GM21515 (cell line): ENCODE measurements at regions not wholly inside any gene's neighbourhood (a gene's known extent, or its start where the extent isn't known, plus 50 kb on each side); places are given as distances from the start of the nearest gene placed in this dataset.
"Not testable (repeated sequence)": the region's sequence is repeated elsewhere in the genome, so short reads cannot be mapped to it uniquely, and the experiment has no call there.

Source experiments
- ATAC-seq: cut with Tn5 transposase; IDR thresholded peaks from one replicate; pipeline ENCODE4 v1.9.1; 2021; ENCODE audit not compliant: unreplicated experiment

- not testable (repeated sequence) for ATAC-seq
Measured at GRCh38 chr16:10272250-10272854, 90.1 kb upstream of the GRIN2A start.

- ATAC-seq = peak; percentile 82
Measured at GRCh38 chr16:10275214-10275996, 93.2 kb upstream of the GRIN2A start.

GRCh38 chr16:10277597-10277996 lies 95.4 kb upstream of the GRIN2A start:
- no peak for ATAC-seq

GRCh38 chr16:10280262-10281170 lies 98.3 kb upstream of the GRIN2A start:
- no peak for ATAC-seq

GRCh38 chr16:10282367-10282766 lies 100.1 kb upstream of the GRIN2A start:
- no peak for ATAC-seq

- ATAC-seq = not testable (repeated sequence)
Measured at GRCh38 chr16:10283246-10283645, 101.0 kb upstream of the GRIN2A start.

- not testable (repeated sequence) for ATAC-seq
Measured at GRCh38 chr16:10290467-10291105, 95.3 kb upstream of the ATF7IP2 start.

GRCh38 chr16:10292197-10292596 lies 93.7 kb upstream of the ATF7IP2 start:
- ATAC-seq = not testable (repeated sequence)

GRCh38 chr16:10292976-10293375 lies 92.9 kb upstream of the ATF7IP2 start:
- not testable (repeated sequence) for ATAC-seq

GRCh38 chr16:10294153-10294552 lies 91.7 kb upstream of the ATF7IP2 start:
- ATAC-seq = not testable (repeated sequence)

DNA sequence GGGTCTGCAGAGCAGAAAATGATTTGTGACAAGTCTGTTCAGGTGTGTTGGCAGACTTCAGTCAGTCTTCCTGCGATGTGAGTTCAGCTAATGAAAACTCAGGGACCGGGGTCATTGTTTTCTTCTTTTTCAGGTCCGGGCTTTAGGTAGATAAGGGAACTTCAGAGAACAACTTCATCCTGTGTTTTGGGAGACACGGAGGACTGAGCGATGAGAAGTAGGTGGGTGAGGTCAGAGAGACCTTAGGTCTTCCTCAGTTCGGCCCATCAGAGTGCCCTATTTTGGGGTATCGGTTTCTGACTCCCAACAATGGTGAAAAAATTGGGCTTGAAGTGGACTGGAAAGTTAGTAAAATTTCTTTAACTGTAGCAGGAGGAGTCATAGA lies 88.9 kb upstream of the ATF7IP2 start:
- peak; percentile 37 for ATAC-seq

DNA sequence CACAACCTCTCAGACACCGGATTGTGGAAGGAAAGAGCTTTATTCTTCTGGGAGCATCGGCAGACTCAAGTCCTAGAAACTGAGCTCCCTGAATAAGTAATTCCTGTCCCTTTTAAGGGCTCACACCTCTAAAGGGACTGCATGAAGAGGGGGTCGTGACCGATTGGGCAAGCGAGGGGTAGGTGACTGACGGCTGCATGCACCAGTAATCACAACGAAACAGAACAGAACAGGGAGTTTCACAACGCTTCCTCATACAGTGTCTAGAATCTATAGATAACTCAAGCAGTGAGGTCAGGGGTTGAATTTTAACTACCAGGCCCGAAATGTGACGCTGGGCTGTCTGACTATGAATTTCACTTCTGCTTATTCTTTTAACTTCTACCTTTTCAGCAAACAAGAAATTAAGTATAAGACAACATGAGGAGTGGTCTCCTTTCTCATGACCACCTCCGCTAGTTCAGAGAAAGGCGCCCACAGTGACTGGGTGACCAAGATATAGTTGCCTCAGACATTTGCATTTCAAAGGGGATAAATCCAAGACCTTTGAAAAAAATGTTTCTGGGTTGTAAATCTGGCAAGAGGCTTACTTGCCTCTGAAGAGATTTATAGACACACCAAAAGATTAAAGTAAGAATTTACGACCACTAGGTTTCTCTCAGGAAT lies 88.4 kb upstream of the ATF7IP2 start:
- peak; percentile 92 for ATAC-seq

DNA sequence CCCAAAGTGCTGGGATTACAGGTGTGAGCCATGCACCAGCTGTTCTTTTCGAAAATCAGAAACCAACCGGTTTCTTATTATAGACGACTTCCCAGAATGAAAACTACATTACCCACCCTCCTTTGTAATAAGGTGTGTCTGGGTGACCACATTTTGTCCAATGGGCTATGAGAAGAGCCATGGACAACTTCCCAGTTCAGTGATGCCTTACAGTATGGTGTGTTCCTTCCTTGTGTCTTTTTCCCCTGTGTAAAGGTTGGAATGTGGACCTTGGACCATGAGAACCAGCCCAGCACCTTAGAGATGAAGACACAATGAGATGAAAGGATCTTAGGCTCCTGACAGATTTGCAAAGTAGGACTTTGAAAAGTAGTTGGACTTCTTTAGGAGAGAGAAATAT lies 85.0 kb upstream of the ATF7IP2 start:
- ATAC-seq = no peak

DNA sequence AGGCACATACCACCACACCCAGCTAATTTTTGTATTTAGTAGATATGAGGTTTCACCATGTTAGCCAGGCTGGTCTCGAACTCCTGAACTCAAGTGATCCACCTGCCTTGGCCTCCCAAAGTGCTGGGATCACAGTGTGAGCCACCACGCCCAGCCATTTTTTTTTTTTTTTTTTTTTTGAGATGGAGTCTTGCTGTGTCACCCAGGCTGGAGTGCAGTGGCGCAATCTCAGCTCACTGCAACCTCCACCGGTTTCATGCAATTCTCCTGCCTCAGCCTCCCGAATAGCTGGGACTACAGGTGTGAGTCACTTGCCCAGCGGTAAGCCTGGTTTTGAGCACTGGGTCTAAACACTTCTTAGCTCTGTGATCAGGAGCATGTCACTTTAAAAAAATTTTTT lies 84.3 kb upstream of the ATF7IP2 start:
- ATAC-seq = not testable (repeated sequence)

DNA sequence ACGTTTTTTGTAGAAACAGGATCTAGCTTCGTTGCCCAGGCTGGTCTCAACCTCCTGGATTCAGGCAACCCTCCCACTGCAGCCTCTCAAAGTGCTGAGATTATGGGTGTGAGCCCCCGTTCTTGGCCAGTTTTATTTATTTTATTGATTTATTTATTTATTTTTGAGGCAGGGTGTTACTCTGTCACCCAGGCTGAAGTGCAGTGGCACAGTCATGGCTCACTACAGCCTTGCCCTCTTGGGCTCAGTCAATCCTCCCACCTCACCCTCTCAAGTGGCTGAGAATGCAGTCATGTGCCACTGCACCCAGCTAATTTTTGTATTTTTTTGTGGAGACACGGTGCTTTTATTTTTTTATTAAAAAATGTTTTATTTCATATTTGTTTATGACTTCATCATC lies 79.9 kb upstream of the ATF7IP2 start:
- ATAC-seq = no peak

DNA sequence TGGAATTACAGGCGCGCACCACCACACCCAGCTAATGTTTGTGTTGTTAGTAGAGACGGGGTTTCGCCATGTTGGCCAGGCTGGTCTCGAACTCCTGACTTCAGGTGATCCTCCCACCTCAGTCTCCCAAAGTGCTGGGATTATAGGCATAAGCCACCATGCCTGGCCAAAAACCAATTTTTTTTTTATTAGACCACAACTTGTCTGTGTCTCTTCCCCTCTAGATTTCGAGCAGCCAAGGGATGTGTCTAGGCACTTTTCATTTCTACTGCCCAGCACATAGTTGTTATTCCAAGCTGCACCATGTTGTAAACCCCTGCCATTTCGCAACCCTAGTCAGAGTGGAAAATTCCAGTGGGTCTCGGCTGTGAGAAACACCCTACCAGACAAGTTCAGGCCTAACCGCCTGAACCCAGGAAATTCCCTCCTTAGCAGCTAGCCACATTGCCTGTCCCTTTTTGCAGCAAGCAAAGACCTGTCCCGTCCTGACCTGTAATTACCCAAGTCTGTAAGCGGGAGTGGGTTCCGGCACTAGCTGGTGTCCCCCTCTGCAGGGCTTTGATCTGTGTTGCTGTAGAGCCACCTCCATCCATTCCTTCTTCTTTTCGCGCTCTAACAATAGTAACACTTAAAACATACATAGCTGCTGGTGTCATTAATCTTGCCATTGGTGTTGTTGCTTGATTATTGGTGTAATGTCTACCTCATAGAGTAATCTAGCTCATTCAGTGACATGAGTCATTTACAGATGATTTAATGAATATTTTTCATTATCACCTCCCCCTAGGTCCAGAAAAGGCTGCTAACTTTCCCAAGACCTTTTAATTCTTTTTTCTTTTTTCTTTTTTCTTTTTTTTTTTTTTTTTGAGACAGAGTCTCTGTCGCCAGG lies 77.3 kb upstream of the ATF7IP2 start:
- ATAC-seq = no peak

DNA sequence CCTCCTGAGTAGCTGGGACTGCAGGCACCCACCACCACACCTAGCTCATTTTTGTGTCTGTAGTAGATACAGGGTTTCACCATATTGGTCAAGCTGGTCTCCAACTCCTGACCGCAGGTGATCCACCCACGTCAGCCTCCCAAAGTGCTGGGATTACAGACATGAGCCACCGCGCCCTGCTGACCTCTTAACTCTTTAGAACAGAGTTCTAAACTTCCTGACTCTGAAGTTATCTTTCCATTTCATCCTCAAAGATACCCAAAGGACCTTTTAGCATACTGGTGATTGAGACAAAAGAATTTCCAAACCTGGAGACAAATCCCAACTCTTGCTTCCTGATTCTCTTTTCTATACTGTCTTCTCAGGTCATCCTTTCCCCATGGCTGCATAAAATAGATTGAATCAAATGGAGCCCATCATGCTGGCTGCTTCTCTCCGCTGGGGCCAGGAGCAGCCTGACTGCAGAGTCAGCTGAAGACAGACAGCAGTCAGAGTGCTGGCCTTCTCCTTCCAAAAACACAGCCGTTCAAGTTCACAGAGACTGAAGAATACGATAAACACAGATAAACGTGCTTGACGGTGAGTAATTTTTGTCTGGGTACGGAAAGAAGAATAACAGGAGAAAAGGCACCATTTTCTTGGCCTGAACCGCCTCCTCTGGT lies 76.5 kb upstream of the ATF7IP2 start:
- ATAC-seq = no peak

DNA sequence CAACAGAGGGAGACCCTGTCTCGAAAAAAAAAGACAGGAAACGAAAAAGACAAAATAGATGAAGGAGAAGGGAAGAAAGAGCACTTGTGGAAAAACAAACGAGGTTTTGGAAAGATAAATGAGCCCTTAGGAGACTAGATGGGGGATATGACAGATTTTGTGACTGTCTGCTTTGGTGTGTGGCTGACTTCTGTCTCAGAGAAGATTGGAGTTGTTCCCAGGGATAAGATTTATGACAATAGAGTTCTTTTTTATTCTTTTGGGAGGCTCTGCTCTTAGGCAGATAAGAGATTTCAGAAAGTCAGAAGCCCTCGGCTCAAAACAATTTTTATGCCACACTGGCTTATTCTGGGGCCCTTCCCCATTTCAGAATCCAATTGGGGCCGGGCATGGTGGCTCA lies 73.9 kb upstream of the ATF7IP2 start:
- ATAC-seq = no peak
